Stimulated activated CD4-positive, alpha-beta T cell treated with anti-CD3 and anti-CD28 coated beads, Interleukin-2, amount 100 ng/mL, for 24 hours (primary cell): ENCODE measurements at regions not wholly inside any gene's neighbourhood (a gene's known extent, or its start where the extent isn't known, plus 50 kb on each side); places are given as distances from the start of the nearest gene placed in this dataset.

Experiments used
- DNase-seq, 2 donors: peaks; one replicate each; pipeline ENCODE4 v3.0.0-alpha.2; 2020

DNA sequence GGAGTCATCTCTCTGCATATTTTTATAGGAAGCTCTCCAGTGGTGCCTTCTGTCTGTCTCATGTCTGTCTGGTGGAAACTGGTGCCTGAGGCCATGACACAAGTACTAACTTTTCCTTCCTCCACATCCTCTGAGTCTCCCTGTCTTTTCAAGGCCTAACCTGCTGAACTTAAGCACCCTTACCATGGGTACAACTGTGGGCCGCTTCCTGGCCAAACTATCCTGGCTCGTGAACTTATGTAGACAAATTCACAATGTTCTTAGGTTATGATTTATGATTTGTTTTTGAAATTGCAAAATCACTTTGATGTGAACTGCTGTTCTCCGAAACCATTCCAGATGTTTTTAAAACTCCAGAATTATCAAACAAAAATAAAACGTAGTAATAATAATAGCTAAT, 804.5 kb upstream of the POU3F3 start:
- no peak for DNase-seq

DNA sequence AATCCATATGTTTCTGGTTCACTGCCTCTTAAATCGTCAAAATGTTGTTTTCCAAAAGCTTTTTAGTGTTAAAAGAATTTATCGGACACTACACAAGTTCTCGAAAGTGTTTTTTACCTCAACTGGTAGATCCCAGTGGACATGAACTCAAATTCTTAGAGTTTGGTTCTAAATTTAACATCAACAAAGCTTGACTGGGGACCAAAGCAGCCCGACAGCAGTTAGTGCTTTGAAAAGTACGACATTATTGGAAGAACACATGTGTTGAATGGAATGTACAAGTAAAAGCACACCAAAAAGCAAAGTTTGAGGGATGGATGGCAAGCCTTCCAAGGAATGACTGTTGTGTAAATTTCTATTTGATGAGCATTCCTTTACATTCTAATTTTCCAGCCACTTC, 803.9 kb upstream of the POU3F3 start:
- DNase-seq = no peak

DNA sequence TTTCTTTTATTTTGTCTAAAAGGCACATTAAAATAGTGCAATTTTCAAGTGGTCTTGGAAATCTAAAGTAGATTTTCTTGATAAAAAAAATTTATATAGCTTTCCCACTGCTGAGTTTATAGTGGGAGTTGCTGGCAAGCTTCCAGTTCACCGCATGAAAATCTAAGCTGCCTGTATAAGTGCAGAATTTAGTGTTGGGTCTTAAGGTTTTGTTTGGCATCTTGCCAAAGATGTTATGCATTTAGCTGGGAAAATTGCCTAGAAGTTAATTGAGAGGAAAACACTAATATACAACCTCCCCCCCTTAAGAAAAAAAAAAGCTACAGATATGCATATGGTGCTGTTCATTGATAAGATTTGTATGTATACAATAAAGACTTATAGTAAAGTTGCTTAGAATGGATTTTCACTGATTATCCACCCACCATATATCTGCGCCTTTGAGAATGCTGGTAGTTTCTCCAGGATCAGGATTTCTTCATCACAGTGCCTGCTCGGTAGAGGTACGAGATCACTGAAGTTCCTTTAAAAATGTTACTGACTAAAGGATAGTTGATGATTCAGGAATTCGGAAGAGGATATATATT, 803.2 kb upstream of the POU3F3 start:
- DNase-seq = no peak

DNA sequence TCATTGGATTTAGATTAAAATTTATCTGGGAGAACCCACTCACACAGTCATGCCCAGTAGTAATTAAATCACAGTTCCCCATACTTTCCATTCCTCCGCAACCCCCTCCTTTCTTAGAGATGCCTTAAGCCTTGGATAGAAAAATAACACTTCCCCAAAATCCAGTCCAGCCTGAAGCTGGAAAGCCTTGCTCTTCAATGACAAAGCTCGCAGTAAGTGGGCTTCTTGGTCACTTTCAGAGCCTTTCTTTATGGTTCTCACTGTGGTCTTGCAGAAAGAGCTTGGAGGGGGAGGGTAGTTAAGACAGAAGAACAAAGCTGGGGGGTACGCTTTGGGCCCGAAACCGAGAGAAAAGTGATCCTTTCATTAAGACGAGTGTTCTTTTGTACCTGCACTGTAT, 802.1 kb upstream of the POU3F3 start:
- DNase-seq = no peak

DNA sequence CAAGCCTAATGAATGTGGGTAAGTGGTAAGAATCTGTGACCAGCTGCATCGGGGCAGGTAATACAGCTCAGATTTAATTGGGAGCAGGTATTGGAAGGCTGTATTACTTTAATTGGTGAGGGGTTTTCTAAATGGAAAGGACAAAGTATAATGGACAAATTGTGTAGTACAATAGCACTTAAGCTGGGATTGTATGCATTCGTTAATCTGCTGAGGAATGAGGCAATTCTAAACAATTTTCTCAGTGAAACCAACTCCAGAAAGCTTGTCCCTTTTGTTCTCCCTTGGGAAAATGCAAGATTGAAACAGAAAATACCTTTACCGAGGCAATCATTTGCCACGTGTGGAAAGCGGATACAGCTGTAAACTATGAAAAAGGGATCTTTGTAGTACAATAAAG, 801.6 kb upstream of the POU3F3 start:
- DNase-seq = no peak

DNA sequence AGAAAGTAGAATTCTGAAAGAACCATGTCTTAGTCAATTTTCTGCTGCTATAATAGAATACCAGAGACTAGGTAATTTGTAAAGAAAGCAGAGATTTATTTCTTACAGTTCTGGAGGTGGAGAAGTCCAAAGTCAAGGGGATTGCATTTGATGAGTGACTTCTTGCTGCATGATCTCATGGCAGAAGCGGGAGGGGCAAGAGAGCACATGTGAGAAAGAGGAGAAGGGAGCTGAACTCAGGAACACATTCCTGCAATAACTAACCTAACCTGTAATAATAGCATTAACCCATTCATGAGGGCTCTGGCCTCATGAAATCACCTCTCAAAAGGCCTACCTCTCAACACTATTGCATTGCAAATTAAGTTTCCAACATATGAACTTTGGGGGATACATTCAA, 797.5 kb upstream of the POU3F3 start:
- no peak for DNase-seq

DNA sequence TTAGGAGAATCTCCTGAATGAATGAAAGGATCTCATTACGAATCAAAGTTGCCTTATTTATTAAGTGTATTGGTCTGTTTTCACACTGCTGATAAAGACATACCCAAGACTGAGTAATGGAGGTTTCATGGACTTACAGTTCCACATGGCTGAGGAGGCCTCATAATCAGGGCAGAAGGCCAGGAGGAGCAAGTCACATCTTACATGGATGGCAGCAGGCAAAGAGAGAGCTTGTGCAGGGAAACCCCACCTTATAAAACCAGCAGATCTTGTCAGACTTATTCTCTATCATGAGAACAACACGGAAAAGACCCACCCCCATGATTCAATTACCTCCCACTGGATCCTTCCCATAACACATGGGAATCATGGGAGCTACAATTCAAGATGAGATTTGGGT, 785.2 kb upstream of the POU3F3 start:
- no peak for DNase-seq

DNA sequence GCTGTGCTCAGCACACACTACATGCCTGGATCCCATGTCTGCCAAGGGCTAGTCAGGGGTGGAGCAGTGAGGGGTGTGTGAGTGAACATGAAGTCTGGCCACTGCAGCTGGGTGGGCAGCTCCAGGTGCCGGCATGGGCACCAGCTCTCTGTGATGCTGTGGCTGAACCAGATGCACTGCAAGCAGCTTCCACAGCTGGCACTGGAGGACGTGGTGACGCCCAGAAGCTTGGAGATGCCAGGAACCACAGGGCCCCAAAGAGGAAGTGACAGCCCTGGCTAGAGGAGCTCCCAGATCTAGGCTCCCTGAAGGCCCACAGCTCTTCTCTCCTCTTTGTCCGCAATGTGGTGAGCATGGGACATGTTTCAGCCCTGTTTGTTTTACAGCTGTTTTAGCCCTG, 776.3 kb upstream of the POU3F3 start:
- no peak for DNase-seq

DNA sequence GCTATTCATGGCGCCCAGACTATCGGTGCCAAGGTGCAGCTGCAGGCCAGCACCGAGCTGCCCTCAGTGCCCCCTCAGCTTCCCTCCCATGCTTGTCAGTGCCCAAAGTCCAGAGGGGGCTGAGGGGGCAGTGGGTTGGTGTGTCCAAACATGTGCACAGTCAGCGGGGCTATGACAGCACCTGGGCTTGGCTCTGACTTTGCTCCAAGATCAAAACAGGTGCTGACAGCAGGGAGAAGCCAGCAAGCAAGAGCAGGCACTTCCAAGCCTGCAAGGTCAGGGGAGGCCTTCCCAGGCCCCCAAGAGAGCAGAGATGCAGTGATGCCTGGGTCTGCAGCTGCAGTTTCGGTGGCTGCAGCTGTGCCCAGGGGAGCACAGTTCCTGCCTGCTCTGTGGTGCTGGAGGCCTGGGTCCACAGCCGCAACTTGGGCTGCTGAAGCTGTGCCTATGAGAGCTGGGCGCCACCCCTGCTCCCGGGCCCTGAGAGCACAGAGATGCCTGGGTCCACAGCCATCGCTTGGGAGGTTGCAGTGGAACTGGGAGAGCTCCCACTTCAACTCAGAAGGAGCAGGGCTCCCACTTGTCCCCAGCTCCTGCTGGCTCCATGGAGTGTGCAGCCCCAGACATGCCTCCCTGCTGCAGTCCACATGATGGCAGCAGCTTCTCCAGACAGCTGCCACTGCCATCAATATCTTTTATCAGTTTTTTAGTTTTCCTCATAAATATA, 775.3 kb upstream of the POU3F3 start:
- DNase-seq = no peak

DNA sequence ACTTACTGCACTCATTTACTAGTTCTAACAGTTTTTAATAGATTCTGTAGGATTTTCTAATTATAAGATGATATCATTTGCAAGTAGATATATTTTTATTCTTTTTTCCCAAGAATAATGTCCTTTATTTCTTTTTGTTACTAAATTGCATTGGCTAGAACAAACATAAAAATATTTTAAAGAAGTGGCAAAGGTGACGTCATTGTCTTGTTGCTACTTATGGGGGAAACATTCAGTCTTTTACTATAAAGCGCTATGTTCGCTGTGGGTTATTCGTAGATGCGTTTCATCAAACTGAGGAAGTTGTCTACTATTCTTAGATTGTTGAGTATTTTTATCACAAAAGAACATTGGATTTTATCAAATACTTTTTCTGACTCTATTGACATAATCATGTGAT, 765.2 kb upstream of the POU3F3 start:
- no peak for DNase-seq

DNA sequence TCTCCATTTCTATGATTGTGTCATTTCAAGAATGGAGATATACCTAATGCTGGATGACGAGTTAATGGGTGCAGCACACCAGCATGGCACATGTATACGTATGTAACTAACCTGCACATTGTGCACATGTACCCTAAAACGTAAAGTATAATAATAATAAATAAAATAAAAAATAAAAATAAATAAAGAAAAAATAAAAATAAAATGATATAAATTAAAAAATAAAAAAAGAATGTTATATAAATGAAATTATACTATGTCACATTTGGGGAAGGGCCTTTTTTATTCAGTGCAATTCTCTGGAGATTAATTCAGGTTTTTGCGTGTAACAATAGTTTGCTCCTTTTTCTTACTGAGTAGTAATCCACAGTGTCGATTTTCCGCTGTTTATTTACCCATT, 763.5 kb upstream of the POU3F3 start:
- no peak for DNase-seq

DNA sequence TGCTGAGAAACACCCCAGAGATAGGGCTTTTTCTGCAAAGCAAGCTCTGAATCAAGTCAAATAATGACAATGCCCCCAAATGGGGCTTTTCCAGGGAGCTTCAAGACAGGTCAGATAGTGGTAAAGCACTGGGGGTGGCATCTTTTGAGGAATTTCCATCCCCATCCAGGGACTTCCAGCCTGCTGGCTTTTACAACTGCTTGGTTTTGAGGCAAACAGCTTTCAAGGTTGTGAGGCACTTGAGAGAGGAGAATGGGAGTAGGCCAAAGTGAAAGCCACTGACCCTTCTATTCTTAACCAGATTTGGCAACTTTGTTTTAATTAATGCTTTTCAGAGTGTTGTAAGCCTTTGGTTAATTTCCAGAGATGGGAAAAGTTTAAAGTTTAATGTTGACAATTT, 762.0 kb upstream of the POU3F3 start:
- DNase-seq = no peak

DNA sequence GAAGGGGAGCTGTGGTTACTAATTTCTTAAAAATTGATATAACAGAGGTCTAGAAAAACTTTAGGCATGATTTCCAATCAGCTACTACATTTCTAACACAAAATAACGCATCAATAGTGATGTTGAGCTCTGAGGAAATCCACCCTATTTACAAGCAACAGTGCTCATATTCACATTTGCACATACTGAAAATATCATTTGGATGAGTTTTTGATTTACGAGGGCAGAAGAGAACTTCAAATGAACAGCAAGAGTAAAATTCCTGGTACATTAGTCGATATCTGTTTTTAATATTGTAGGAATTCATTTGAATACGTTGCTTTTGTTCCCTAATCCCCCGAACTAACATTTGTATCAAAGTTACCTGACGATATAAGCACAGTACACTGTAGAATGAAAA, 761.0 kb upstream of the POU3F3 start:
- DNase-seq = no peak

DNA sequence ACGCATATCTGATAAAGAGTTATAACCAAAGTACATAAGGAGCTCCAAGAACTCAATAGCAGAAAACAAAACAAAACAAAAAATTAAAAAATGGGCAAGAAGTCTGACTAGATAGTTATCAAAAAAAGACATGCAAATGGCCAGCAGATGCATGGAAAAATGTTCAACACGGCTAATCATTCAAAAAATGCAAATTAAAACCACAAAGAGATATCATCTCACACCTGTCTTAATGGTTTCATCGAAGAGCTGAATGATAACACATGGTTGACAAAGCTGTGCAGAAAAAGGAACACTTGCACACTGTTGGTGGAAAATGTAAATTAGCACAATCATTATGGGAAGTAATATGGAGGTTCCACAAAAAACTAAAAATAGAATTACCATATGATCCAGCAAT, 751.3 kb upstream of the POU3F3 start:
- DNase-seq = no peak

DNA sequence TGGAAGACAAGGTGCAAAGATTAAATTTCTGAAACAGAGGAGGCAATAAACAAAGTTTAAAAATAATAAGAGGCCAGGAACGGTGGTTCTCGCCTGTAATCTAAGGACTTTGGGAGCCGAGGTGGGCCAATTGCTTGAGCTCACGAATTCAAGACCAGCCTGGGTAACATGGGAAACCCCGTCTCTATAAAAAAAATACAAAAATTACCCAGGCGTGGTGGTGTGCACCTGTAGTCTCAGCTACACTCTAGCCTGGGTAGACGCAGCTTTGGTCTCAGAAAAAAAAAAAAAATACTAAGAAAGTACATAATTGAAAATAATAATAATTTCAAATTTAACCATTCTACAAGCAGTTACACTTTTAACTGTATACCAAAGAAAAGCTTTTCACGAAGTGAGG, 744.6 kb upstream of the POU3F3 start:
- DNase-seq = no peak

DNA sequence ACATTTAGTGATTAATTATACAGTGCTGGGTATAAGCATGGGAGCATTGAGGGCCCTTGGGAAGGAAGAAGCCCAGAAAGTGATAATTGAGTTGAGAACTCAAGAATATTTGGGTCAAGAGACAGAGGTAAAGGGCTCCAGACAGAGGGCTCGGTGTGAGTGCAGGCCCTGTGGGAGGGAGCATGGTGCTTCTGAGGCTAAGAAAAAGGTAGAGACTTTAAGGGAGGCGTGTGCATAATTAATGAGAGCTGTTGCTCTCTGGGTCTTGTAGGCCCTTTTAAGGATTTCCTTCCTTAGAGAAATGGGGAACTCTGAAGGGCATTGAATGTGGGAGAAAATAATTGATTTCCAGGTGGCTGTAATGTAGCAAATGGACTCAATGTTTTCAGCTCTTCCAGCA, 735.0 kb upstream of the POU3F3 start:
- no peak for DNase-seq

DNA sequence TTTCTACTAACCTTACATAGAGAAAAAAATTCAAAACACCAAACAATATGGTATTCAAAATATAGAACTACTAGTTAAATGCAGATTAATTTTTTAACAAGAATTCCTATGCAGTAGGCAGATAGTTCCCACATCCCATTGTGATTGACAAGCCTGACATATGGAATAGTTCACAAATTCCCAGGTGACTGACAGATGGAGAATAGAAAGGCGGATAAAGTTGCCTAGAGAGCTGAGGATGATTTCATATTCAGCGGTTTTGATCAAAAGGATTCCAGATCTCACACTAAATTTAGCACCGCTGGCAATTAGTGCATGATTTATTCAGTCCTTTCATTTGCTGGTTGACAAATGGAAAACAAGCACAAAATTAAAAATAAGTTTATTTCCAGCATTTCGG, 733.7 kb upstream of the POU3F3 start:
- DNase-seq = no peak

DNA sequence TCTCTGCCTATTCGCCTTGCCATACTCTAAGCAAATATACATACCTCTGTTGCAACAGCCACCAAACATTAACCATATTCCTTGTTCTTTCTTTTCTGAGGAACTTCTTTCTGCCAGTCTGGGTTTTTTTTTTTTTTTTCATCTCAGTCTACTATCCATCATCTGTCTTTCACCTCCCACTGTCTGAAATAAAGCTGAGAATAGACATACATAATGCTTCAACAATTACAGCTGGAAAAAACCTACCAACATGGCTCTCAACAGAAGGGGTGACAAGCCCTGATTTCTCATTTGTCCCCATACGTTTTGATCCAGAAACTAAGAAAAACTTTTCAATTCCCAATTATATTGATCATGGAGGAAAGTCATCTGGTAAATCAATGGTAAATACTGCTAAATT, 728.8 kb upstream of the POU3F3 start:
- DNase-seq = no peak

DNA sequence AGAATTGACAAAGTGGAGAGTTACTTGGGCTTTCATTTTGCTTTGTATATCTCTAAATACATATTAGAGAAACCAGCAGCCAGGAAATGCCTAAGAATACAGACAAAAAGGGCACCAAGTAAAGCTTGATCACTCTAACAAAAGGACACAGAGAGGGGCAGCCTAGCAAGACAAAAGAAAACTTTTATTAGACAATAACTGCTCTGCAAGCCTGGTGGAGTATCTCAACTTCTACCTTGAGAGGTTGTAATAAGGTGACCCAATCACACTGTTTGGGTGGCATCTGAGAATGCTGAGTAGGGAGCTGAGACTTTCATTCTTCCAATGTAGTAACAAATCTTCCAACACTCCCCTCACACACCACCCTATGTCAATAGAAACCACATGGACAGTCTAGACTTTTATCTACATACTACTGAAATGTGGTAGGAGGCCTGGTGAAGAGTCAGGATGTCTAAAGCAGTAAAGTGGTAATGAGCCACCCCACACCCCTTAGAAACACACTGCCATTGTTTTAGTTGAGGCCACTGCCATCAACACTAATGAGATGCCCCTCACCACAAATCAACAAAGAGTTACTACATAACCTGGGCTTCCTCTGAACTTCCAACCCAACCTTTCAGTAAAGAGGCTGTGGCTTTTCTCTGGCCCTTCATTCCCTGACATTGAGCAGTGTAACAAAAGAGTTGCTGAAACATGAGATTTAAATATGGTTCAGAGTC, 726.7 kb upstream of the POU3F3 start:
- DNase-seq = no peak

DNA sequence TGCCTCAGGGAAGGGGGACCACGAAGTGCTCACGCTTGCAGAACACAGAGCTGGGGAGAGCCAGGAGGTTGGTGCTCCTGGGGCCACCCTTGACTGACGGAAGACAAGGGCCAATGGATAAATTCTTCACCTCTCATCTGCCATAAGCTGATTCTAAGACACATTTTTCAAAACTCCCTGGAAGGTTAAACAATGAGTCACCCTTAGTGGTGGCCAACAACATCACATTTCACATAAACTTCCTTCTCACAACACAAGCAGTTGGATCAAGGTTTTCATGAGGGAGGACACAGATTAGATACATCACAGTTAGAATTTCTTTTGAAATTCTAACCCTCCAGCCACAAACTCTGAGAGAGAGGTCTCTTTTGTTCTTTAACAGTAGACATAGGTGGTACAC, 713.6 kb upstream of the POU3F3 start:
- DNase-seq = no peak

DNA sequence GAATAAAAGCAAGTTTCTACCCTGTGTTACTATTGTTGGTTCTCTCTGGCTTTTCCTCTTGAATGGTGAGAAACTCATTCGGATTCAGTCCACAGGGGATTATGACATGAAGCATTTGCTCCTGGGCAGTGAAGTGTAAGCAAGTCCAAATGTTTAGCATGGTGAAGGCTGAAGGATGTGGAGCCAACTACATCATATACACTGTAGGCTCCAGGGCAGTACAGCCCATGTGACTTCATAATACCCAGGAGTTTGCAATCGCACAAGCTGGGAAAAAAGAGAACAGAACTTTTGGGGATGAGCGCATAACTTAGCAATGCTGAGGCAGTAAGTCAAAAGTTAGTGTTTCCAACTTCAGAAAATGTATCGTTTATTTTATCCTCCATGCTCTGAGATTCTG, 695.7 kb upstream of the POU3F3 start:
- no peak for DNase-seq

DNA sequence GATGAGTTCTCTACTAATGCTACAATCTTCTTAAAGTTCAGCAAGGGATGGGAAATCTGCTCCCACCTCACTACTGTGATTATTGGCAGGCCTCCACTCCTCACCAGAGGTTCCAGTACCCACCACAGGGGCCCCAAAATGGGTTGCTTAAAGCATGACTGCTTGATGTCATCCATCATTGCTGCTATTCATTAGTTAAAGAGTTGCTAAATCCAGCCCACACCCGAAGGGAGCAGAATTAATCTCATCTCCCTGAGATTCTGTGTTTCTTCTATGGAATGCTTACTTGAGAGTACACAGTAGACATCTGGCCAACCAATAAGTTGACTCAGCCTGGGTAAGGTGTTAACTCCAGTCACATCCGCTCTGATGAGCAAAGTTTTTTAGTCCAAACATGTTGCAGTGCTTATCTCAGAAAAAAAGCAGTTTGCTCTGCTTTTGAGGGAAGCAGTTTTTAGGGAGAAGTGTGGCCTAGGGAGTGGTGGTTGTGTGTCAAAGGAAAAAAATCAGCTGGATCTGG, 690.2 kb upstream of the POU3F3 start:
- no peak for DNase-seq

DNA sequence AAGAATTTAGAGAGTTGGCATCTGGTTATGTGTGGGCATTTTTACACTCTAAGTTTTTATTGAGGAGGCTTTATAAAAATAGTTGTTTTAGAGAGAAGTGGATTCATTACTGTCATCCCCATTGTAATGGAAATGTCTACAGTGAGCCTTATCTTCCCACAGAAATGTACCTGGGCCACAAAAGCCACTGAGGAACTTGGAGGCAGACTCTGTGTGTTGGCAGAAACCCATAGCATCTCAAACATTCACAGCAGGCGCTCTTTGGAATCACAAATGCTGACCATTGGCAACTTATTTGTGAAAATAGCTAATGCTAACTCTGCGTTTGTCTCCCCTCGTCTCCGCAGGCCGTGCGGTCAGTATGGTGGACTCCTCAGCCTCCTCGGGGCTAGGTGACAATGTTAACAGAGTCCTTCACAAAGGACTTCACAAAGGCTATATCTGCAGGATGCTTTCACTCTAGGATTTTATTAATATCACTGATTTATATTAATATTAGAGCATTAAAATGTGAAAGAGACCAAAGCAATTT, 689.1 kb upstream of the POU3F3 start:
- DNase-seq = no peak

DNA sequence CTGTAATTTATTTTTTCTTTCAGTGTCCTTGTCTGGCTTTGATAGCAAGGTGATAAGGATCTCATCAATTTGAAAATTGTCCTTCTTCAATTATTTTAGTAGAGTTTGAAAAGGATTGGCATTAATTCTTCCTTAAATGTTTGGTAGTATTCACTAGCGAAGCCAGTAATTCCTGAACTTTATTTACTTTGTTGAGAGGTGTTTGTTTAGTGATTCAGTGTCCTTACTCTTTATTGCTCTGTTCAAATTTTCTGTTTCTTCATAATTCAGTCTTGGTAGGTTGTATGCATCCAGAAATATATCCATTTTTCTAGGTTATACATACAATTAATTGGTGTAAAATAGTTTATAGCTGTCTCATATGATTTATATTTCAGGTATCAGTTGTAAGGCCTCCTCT, 676.7 kb upstream of the POU3F3 start:
- no peak for DNase-seq
